ENCODE measurements at regions not wholly inside any gene's neighbourhood (a gene's known extent, or its start where the extent isn't known, plus 50 kb on each side); places are given as distances from the start of the nearest gene placed in this dataset.
"Not testable (repeated sequence)": the region's sequence is repeated elsewhere in the genome, so short reads cannot be mapped to it uniquely, and the experiment has no call there.

- Histone ChIP-seq H3K4me3 (ENCODE audit: low read length) (no peak overlapping the region), H2AFZ (ENCODE audit: low read length) (no peak overlapping the region), H3K4me1 (ENCODE audit: low read length) (no peaks in the 10 kb centered on the region), H3K9me3 (replicated peaks; ENCODE audit: insufficient read depth, low read length) (no peaks in the 10 kb centered on the region), H3K27me3 (replicated peaks; ENCODE audit: insufficient read depth, low read length) (no peaks in the 10 kb centered on the region), H3K9ac (ENCODE audit: low read length) (no peak overlapping the region), H3K4me2 (ENCODE audit: low read depth, low read length) (no peak overlapping the region), H3K9me2 (replicated peaks; ENCODE audit: insufficient read depth, low read length) (no peaks in the 10 kb centered on the region), H3K36me3 (replicated peaks; ENCODE audit: insufficient read depth, low read length) (no peaks in the 10 kb centered on the region), H3F3A (ENCODE audit: insufficient read depth, low read length) (no peaks in the 10 kb centered on the region), H3K79me2 (ENCODE audit: low read length) (no peaks in the 10 kb centered on the region), H3K27ac (ENCODE audit: low read length) (no peak overlapping the region), H4K20me1 (ENCODE audit: insufficient read depth, low read length) (no peaks in the 10 kb centered on the region)
- no peak for DNase-seq
- TF ChIP-seq EZH2 (optimal IDR thresholded peaks at IDR 0.05; ENCODE audit: low read depth, low read length) (no peak), CTCF (IDR thresholded peaks at IDR 0.05; ENCODE audit: low read length) (no peak), EZH2phosphoT487 (IDR thresholded peaks at IDR 0.05; ENCODE audit: low read length) (no peak)
Measured at GRCh38 chr6:146937316-146937715, 266.9 kb upstream of the STXBP5 start.

- Histone ChIP-seq H3K9me3 (replicated peaks; ENCODE audit: insufficient read depth, low read length) (no peaks in the 10 kb centered on the region), H3F3A (ENCODE audit: insufficient read depth, low read length) (no peaks in the 10 kb centered on the region), H3K4me2 (ENCODE audit: low read depth, low read length) (no peak overlapping the region), H3K36me3 (replicated peaks; ENCODE audit: insufficient read depth, low read length) (no peaks in the 10 kb centered on the region), H3K4me3 (ENCODE audit: low read length) (no peak overlapping the region), H4K20me1 (ENCODE audit: insufficient read depth, low read length) (no peaks in the 10 kb centered on the region), H3K27ac (ENCODE audit: low read length) (no peak overlapping the region), H3K4me1 (ENCODE audit: low read length) (no peaks in the 10 kb centered on the region), H3K9me2 (replicated peaks; ENCODE audit: insufficient read depth, low read length) (no peaks in the 10 kb centered on the region), H3K9ac (ENCODE audit: low read length) (no peak overlapping the region), H2AFZ (ENCODE audit: low read length) (no peak overlapping the region), H3K27me3 (replicated peaks; ENCODE audit: insufficient read depth, low read length) (no peaks in the 10 kb centered on the region), H3K79me2 (ENCODE audit: low read length) (no peaks in the 10 kb centered on the region)
- no peak for DNase-seq
- TF ChIP-seq CTCF (IDR thresholded peaks at IDR 0.05; ENCODE audit: low read length) (no peak), EZH2 (optimal IDR thresholded peaks at IDR 0.05; ENCODE audit: low read depth, low read length) (no peak), EZH2phosphoT487 (IDR thresholded peaks at IDR 0.05; ENCODE audit: low read length) (no peak)
Measured at GRCh38 chr6:146938266-146938665, 266.0 kb upstream of the STXBP5 start.

- not testable (repeated sequence) for H3K9me3 ChIP-seq (replicated peaks; ENCODE audit: insufficient read depth, low read length); H3K4me3 ChIP-seq (ENCODE audit: low read length); H4K20me1 ChIP-seq (ENCODE audit: insufficient read depth, low read length); H3K27me3 ChIP-seq (replicated peaks; ENCODE audit: insufficient read depth, low read length); H3K4me1 ChIP-seq (ENCODE audit: low read length); H3K9me2 ChIP-seq (replicated peaks; ENCODE audit: insufficient read depth, low read length); H3K36me3 ChIP-seq (replicated peaks; ENCODE audit: insufficient read depth, low read length); H3K27ac ChIP-seq (ENCODE audit: low read length); DNase-seq; H3F3A ChIP-seq (ENCODE audit: insufficient read depth, low read length); H3K4me2 ChIP-seq (ENCODE audit: low read depth, low read length); H3K79me2 ChIP-seq (ENCODE audit: low read length); H3K9ac ChIP-seq (ENCODE audit: low read length); H2AFZ ChIP-seq (ENCODE audit: low read length)
Measured at GRCh38 chr6:146939456-146939855, 264.8 kb upstream of the STXBP5 start.

GRCh38 chr6:146943664-146944063 is 260.6 kb upstream of the STXBP5 start:
- no peak overlapping the region for H3K27ac ChIP-seq (ENCODE audit: low read length)
- no peak overlapping the region for H2AFZ ChIP-seq (ENCODE audit: low read length)
- no peak overlapping the region for H3K4me3 ChIP-seq (ENCODE audit: low read length)
- TF ChIP-seq CTCF (IDR thresholded peaks at IDR 0.05; ENCODE audit: low read length): no peak
- no peak for TF ChIP-seq EZH2 (optimal IDR thresholded peaks at IDR 0.05; ENCODE audit: low read depth, low read length)
- no peak for TF ChIP-seq EZH2phosphoT487 (IDR thresholded peaks at IDR 0.05; ENCODE audit: low read length)
- no peaks in the 10 kb centered on the region for H3K79me2 ChIP-seq (ENCODE audit: low read length)
- no peaks in the 10 kb centered on the region for H3K36me3 ChIP-seq (replicated peaks; ENCODE audit: insufficient read depth, low read length)
- H3K9me3 ChIP-seq (replicated peaks; ENCODE audit: insufficient read depth, low read length): no peaks in the 10 kb centered on the region
- no peaks in the 10 kb centered on the region for H3K4me1 ChIP-seq (ENCODE audit: low read length)
- H3K9ac ChIP-seq (ENCODE audit: low read length): no peak overlapping the region
- no peaks in the 10 kb centered on the region for H3F3A ChIP-seq (ENCODE audit: insufficient read depth, low read length)
- no peaks in the 10 kb centered on the region for H4K20me1 ChIP-seq (ENCODE audit: insufficient read depth, low read length)
- no peak overlapping the region for H3K4me2 ChIP-seq (ENCODE audit: low read depth, low read length)
- H3K9me2 ChIP-seq (replicated peaks; ENCODE audit: insufficient read depth, low read length): no peaks in the 10 kb centered on the region
- DNase-seq: no peak
- no peaks in the 10 kb centered on the region for H3K27me3 ChIP-seq (replicated peaks; ENCODE audit: insufficient read depth, low read length)

Data from MM.1S (cell line).